ENCODE measurements at regions not wholly inside any gene's neighbourhood (a gene's known extent, or its start where the extent isn't known, plus 50 kb on each side); places are given as distances from the start of the nearest gene placed in this dataset.

DNA sequence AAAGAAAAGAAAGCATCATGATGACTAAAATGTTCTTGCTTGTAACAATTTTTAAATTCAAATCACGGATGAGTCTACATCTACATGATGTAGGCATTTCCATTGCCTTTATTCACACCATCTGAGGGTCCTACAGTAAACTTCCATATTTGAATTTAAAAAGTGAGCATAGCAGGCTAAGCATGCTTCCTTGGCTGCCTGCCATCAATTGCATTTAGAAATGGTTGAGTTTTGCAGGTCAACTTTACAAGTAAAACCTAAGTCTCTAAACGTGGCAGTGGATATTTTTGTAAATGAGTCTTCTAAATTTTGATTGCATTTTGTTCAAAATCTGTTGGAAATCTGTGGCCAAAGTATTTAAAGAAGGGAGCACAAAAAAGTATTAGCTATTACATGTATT lies 136.5 kb upstream of the PTCH1 start:
- TF ChIP-seq, protein P1, sequence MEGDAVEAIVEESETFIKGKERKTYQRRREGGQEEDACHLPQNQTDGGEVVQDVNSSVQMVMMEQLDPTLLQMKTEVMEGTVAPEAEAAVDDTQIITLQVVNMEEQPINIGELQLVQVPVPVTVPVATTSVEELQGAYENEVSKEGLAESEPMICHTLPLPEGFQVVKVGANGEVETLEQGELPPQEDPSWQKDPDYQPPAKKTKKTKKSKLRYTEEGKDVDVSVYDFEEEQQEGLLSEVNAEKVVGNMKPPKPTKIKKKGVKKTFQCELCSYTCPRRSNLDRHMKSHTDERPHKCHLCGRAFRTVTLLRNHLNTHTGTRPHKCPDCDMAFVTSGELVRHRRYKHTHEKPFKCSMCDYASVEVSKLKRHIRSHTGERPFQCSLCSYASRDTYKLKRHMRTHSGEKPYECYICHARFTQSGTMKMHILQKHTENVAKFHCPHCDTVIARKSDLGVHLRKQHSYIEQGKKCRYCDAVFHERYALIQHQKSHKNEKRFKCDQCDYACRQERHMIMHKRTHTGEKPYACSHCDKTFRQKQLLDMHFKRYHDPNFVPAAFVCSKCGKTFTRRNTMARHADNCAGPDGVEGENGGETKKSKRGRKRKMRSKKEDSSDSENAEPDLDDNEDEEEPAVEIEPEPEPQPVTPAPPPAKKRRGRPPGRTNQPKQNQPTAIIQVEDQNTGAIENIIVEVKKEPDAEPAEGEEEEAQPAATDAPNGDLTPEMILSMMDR (IDR thresholded peaks at IDR 0.05; ENCODE audit: low read depth, low read length, poor library complexity, severe bottlenecking), result no peak
- no peak for TF ChIP-seq EZH2phosphoT487 (IDR thresholded peaks at IDR 0.05; ENCODE audit: borderline replicate concordance, low read length)
